Astrocyte (in vitro differentiated cells and primary cell): ENCODE measurements at regions not wholly inside any gene's neighbourhood (a gene's known extent, or its start where the extent isn't known, plus 50 kb on each side); places are given as distances from the start of the nearest gene placed in this dataset.

Experiments
- DNase-seq: peaks from one replicate; pipeline ENCODE4 v3.0.0-alpha.2; 2010; ENCODE audit warnings: low read depth
- FAIRE-seq: peaks from 2 replicates; lab custom pipeline; 2011; peaks lifted over from hg19 to GRCh38; lab: Jason Lieb, UNC
- H2AFZ ChIP-seq: 2 replicates; pipeline ENCODE4 v1.6.0; 2012; ENCODE audit warnings: low read depth, low read length, inconsistent platforms
- H3K27ac ChIP-seq: 2 replicates; pipeline ENCODE4 v1.5.1; 2011; ENCODE audit warnings: low read depth, low read length, inconsistent platforms
- H3K27me3 ChIP-seq: 2 replicates; pipeline ENCODE4 v1.6.0; 2011; ENCODE audit warnings: low read length, inconsistent platforms; ENCODE audit not compliant: insufficient read depth
- H3K36me3 ChIP-seq: 2 replicates; pipeline ENCODE4 v1.5.1; 2011; ENCODE audit warnings: low read length, inconsistent platforms; ENCODE audit not compliant: insufficient read depth
- H3K4me1 ChIP-seq: 2 replicates; pipeline ENCODE4 v1.5.1; 2011; ENCODE audit warnings: low read length, inconsistent platforms; ENCODE audit not compliant: insufficient read depth
- H3K4me2 ChIP-seq: 2 replicates; pipeline ENCODE4 v1.6.0; 2012; ENCODE audit warnings: low read length, inconsistent platforms
- H3K4me3 ChIP-seq: 2 replicates; pipeline ENCODE4 v1.5.1; 2011; ENCODE audit warnings: low read depth, mild to moderate bottlenecking, low read length, inconsistent platforms; ENCODE audit not compliant: insufficient read depth
- H3K79me2 ChIP-seq: 2 replicates; pipeline ENCODE4 v1.6.0; 2012; ENCODE audit warnings: mild to moderate bottlenecking, low read length, inconsistent platforms; ENCODE audit not compliant: insufficient read depth
- H3K9ac ChIP-seq: 2 replicates; pipeline ENCODE4 v1.6.0; 2012; ENCODE audit warnings: mild to moderate bottlenecking, low read length, inconsistent platforms
- H3K9me3 ChIP-seq: 2 replicates; pipeline ENCODE4 v1.5.1; 2012; ENCODE audit warnings: low read depth, mild to moderate bottlenecking, low read length, inconsistent platforms; ENCODE audit not compliant: insufficient read depth
- H4K20me1 ChIP-seq: 2 replicates; pipeline ENCODE4 v1.6.0; 2012; ENCODE audit warnings: low read length, inconsistent platforms; ENCODE audit not compliant: insufficient read depth
- H3K27ac Mint-ChIP-seq: one replicate; pipeline ENCODE4 v1.8.0; 2021; ENCODE audit warnings: mild to moderate bottlenecking, mixed read lengths; ENCODE audit not compliant: unreplicated experiment
- H3K27me3 Mint-ChIP-seq: one replicate; pipeline ENCODE4 v1.8.0; 2021; ENCODE audit warnings: low read depth, mixed read lengths; ENCODE audit not compliant: unreplicated experiment
- H3K36me3 Mint-ChIP-seq: one replicate; pipeline ENCODE4 v1.8.0; 2021; ENCODE audit warnings: low read depth, mixed read lengths; ENCODE audit not compliant: unreplicated experiment
- H3K4me1 Mint-ChIP-seq: one replicate; pipeline ENCODE4 v1.8.0; 2021; ENCODE audit warnings: low read depth, mixed read lengths; ENCODE audit not compliant: unreplicated experiment
- H3K4me3 Mint-ChIP-seq: one replicate; pipeline ENCODE4 v1.8.0; 2021; ENCODE audit warnings: mild to moderate bottlenecking, moderate library complexity, mixed read lengths; ENCODE audit not compliant: unreplicated experiment
- H3K9me3 Mint-ChIP-seq: one replicate; pipeline ENCODE4 v1.8.0; 2021; ENCODE audit warnings: mild to moderate bottlenecking, mixed read lengths; ENCODE audit not compliant: unreplicated experiment
- CTCF ChIP-seq: IDR thresholded peaks from 2 replicates; pipeline ENCODE4 v1.5.1; 2011; ENCODE audit warnings: low read depth, mild to moderate bottlenecking, inconsistent platforms, low read length, moderate library complexity; ENCODE audit not compliant: insufficient read depth
- EZH2 ChIP-seq: IDR thresholded peaks from 2 replicates; pipeline ENCODE4 v1.6.1; 2012; ENCODE audit warnings: mild to moderate bottlenecking, low read length, inconsistent platforms; ENCODE audit not compliant: insufficient read depth

GRCh38 chr10:2282202-2282601 is 544.9 kb upstream of the ADARB2 start:
- no peaks in the 10 kb centered on the region for H3K36me3 ChIP-seq
- Mint-ChIP-seq H3K36me3 (no peaks in the 10 kb centered on the region), H3K4me3 (no peak overlapping the region), H3K9me3 (no peaks in the 10 kb centered on the region), H3K4me1 (peaks cover 6% of the 10 kb centered on the region), H3K27me3 (peaks cover 5% of the 10 kb centered on the region), H3K27ac (no peak overlapping the region)
- H3K4me3 ChIP-seq, result no peak overlapping the region
- H3K27me3 ChIP-seq, result no peaks in the 10 kb centered on the region
- no peak overlapping the region for H3K4me2 ChIP-seq
- DNase-seq (no peak), FAIRE-seq (no peak)
- H3K79me2 ChIP-seq, result no peaks in the 10 kb centered on the region
- H3K9me3 ChIP-seq, result peaks cover 6% of the 10 kb centered on the region
- no peak overlapping the region for H3K27ac ChIP-seq
- no peak overlapping the region for H2AFZ ChIP-seq
- H3K9ac ChIP-seq, result no peak overlapping the region
- H3K4me1 ChIP-seq, result no peaks in the 10 kb centered on the region
- H4K20me1 ChIP-seq, result no peaks in the 10 kb centered on the region
- TF ChIP-seq EZH2 (no peak), CTCF (no peak)

GRCh38 chr10:2280713-2281300 is 543.5 kb upstream of the ADARB2 start:
- Mint-ChIP-seq H3K27ac (no peak overlapping the region), H3K4me1 (peaks cover 6% of the 10 kb centered on the region), H3K36me3 (no peaks in the 10 kb centered on the region), H3K9me3 (no peaks in the 10 kb centered on the region), H3K4me3 (no peak overlapping the region), H3K27me3 (no peaks in the 10 kb centered on the region)
- Histone ChIP-seq H3K4me3 (no peak overlapping the region), H3K4me2 (no peak overlapping the region), H3K27me3 (no peaks in the 10 kb centered on the region), H3K36me3 (no peaks in the 10 kb centered on the region), H3K9ac (no peak overlapping the region), H3K9me3 (peaks cover 6% of the 10 kb centered on the region), H2AFZ (no peak overlapping the region), H3K27ac (no peak overlapping the region), H3K4me1 (no peaks in the 10 kb centered on the region), H4K20me1 (no peaks in the 10 kb centered on the region), H3K79me2 (no peaks in the 10 kb centered on the region)
- TF ChIP-seq CTCF (no peak), EZH2 (no peak)
- DNase-seq, result no peak
- FAIRE-seq, result no peak

- Mint-ChIP-seq H3K4me1 (peaks cover 6% of the 10 kb centered on the region), H3K9me3 (no peaks in the 10 kb centered on the region), H3K36me3 (no peaks in the 10 kb centered on the region), H3K27ac (no peak overlapping the region), H3K27me3 (no peaks in the 10 kb centered on the region), H3K4me3 (no peak overlapping the region)
- no peaks in the 10 kb centered on the region for H3K4me1 ChIP-seq
- H3K4me3 ChIP-seq, result no peak overlapping the region
- H3K79me2 ChIP-seq, result no peaks in the 10 kb centered on the region
- H3K9ac ChIP-seq, result no peak overlapping the region
- H3K27me3 ChIP-seq, result no peaks in the 10 kb centered on the region
- TF ChIP-seq CTCF, result no peak
- H4K20me1 ChIP-seq, result no peaks in the 10 kb centered on the region
- DNase-seq (no peak), FAIRE-seq (no peak)
- H3K36me3 ChIP-seq, result no peaks in the 10 kb centered on the region
- peaks cover 6% of the 10 kb centered on the region for H3K9me3 ChIP-seq
- H3K4me2 ChIP-seq, result no peak overlapping the region
- H3K27ac ChIP-seq, result no peak overlapping the region
- H2AFZ ChIP-seq, result no peak overlapping the region
Observed at GRCh38 chr10:2279711-2280110, 542.4 kb upstream of the ADARB2 start.
